Transverse colon (tissue), 4 donors: ENCODE measurements at regions not wholly inside any gene's neighbourhood (a gene's known extent, or its start where the extent isn't known, plus 50 kb on each side); places are given as distances from the start of the nearest gene placed in this dataset.
"Not testable (repeated sequence)": the region's sequence is repeated elsewhere in the genome, so short reads cannot be mapped to it uniquely, and the experiment has no call there.

ENCODE experiments used
- DNase-seq: peaks from one replicate; pipeline ENCODE4 v3.0.0-alpha.2; 2019
- H3K27ac ChIP-seq, 4 donors: fragments of 200-600 bp; sonication (generic); 2 replicates each; pipeline ENCODE4 v1.5.1; 2016 to 2018; ENCODE audit warnings: inconsistent platforms in 4 of 4
- H3K27me3 ChIP-seq: fragments of 200-600 bp; sonication (generic); 2 replicates; pipeline ENCODE4 v1.5.1; 2017; ENCODE audit warnings: inconsistent platforms
- H3K36me3 ChIP-seq, 4 donors: fragments of 200-600 bp; sonication (generic); 2 replicates each; pipeline ENCODE4 v1.5.1; 2017 to 2019; ENCODE audit warnings: inconsistent platforms in 4 of 4
- H3K4me1 ChIP-seq, 4 donors: fragments of 200-600 bp; sonication (generic); 2 replicates each; pipeline ENCODE4 v1.5.1; 2017 to 2020; ENCODE audit warnings: inconsistent platforms in 4 of 4
- H3K4me3 ChIP-seq, 4 donors: fragments of 200-600 bp; sonication (generic); 1 replicate in 1 of 4; 2 replicates in 3 of 4; pipeline versions ENCODE4 v1.5.1 to v1.6.1; 2017 to 2019; ENCODE audit warnings: inconsistent platforms in 4 of 4
- H3K9me3 ChIP-seq, 2 donors: fragments of 200-600 bp; sonication (generic); 2 replicates each; pipeline ENCODE4 v1.5.1; 2017 to 2019; ENCODE audit warnings: inconsistent platforms in 2 of 2
- CTCF ChIP-seq, 5 experiments: fragments of 200-600 bp in 3 of 5; fragments of 450-650 bp in 2 of 5; sonication (generic) in 3 of 5; IDR thresholded peaks; 1 replicate in 2 of 5; 2 replicates in 3 of 5; pipeline ENCODE4 v1.5.1; 2016 to 2017; ENCODE audit warnings: antibody characterized with exemption in 5 of 5, inconsistent platforms in 3 of 5, mild to moderate bottlenecking in 2 of 5, moderate library complexity in 1 of 5
- EP300 ChIP-seq: sonication (generic); formaldehyde crosslinking; IDR thresholded peaks from one replicate; pipeline ENCODE4 v1.6.1; 2017; ENCODE audit warnings: antibody characterized with exemption, low read depth
- POLR2A ChIP-seq: fragments of 450-650 bp; IDR thresholded peaks from one replicate; pipeline ENCODE4 v1.6.1; 2016; ENCODE audit warnings: antibody characterized with exemption, mild to moderate bottlenecking, moderate library complexity
- POLR2AphosphoS5 ChIP-seq, 3 donors: sonication (generic); formaldehyde crosslinking; IDR thresholded peaks; one replicate each; pipeline ENCODE4 v1.6.1; 2016; ENCODE audit warnings: antibody characterized with exemption in 3 of 3
- WGBS, 2 donors: methylation state at CpG; one replicate each; pipeline ENCODE4 v1.1.5; 2018; ENCODE audit warnings: low coverage in 1 of 2; 5-methylcytosine and 5-hydroxymethylcytosine counted together
- in situ Hi-C, 4 donors: fragments of 200-750 bp; cut with MboI; loops; one replicate each; pipeline versions ENCODE4 v1.15.0 to v1.15.1; 2017; ENCODE audit warnings: low sequenced_read_pairs in 3 of 4, low pct_ligation_motif_present in 1 of 4, low pct_unique_long_range_greater_than_20kb in 1 of 4
- intact Hi-C: fragments of 100-400 bp; cut with DNase I; formaldehyde crosslinking; loops from one replicate; pipeline ENCODE4 v1.15.1; 2023; ENCODE audit warnings: low total_unique reads

GRCh38 chr5:105168806-105169205 lies 1606.2 kb upstream of the NUDT12 start:
- Histone ChIP-seq H3K27me3 (no peaks in the 10 kb centered on the region), H3K9me3 (no peaks in the 10 kb centered on the region), H3K4me1 (no peaks in the 10 kb centered on the region), H3K4me3 (no peak overlapping the region), H3K36me3 (no peaks in the 10 kb centered on the region), H3K27ac (no peak overlapping the region)
- intact Hi-C loops = no loop called here
- in situ Hi-C loops = no loop called here
- DNase-seq = no peak
- WGBS, 2 donors = 78 to 79% methylated on average over 1 of the region's 1 CpG
- no peak for TF ChIP-seq CTCF (IDR thresholded peaks at IDR 0.05)
- no peak for TF ChIP-seq POLR2AphosphoS5 (IDR thresholded peaks at IDR 0.05)
- no peak for TF ChIP-seq EP300
- no peak for TF ChIP-seq POLR2A

GRCh38 chr5:105167092-105167491 lies 1604.5 kb upstream of the NUDT12 start:
- in situ Hi-C loops = no loop called here
- Histone ChIP-seq H3K36me3 (no peaks in the 10 kb centered on the region), H3K27me3 (no peaks in the 10 kb centered on the region), H3K27ac (no peak overlapping the region), H3K4me1 (no peaks in the 10 kb centered on the region), H3K4me3 (no peak overlapping the region), H3K9me3 (peaks cover 0 to 4% of the 10 kb centered on the region in 2 donors)
- TF ChIP-seq CTCF (IDR thresholded peaks at IDR 0.05) = no peak
- no peak for TF ChIP-seq EP300
- TF ChIP-seq POLR2A = no peak
- TF ChIP-seq POLR2AphosphoS5 (IDR thresholded peaks at IDR 0.05) = no peak
- intact Hi-C loops = no loop called here
- DNase-seq = no peak
- 92 to 94% methylated on average over 3 of the region's 3 CpGs for WGBS, 2 donors

DNA sequence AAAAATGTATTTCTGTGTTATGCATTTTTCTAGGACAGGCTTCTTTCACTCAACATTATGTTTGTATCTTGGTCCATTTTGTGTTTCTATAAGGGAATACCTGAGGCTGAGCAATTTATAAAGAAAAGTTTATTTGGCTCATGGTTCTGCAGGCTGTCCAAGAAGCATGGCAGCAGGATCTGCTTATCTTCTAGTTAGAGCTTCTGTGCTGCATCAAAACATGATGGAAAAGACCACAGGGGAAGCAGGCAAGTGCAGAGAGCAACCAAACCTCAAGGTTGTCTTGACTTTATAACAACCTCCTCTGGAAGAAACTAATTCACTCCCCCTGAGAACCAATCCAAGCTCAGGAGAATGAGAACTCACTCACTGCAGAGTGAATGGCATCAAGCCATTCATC lies 1601.0 kb upstream of the NUDT12 start:
- intact Hi-C loops = no loop called here
- no peak overlapping the region for H3K27ac ChIP-seq
- no peaks in the 10 kb centered on the region for H3K4me1 ChIP-seq
- H3K36me3 ChIP-seq = no peaks in the 10 kb centered on the region
- peaks cover 0 to 4% of the 10 kb centered on the region in 2 donors for H3K9me3 ChIP-seq
- in situ Hi-C loops = no loop called here
- TF ChIP-seq EP300 (no peak), CTCF (IDR thresholded peaks at IDR 0.05) (no peak), POLR2A (no peak), POLR2AphosphoS5 (IDR thresholded peaks at IDR 0.05) (no peak)
- H3K4me3 ChIP-seq = no peak overlapping the region
- no peak for DNase-seq
- H3K27me3 ChIP-seq = no peaks in the 10 kb centered on the region

GRCh38 chr5:105162557-105162956 lies 1600.0 kb upstream of the NUDT12 start:
- intact Hi-C loops, H3K9me3 ChIP-seq, H3K27ac ChIP-seq, DNase-seq, in situ Hi-C loops, H3K27me3 ChIP-seq, H3K4me1 ChIP-seq, H3K4me3 ChIP-seq, H3K36me3 ChIP-seq: not testable (repeated sequence)
- WGBS, 2 donors = 73 to 89% methylated on average over 2 to 6 of the region's 6 CpGs

DNA sequence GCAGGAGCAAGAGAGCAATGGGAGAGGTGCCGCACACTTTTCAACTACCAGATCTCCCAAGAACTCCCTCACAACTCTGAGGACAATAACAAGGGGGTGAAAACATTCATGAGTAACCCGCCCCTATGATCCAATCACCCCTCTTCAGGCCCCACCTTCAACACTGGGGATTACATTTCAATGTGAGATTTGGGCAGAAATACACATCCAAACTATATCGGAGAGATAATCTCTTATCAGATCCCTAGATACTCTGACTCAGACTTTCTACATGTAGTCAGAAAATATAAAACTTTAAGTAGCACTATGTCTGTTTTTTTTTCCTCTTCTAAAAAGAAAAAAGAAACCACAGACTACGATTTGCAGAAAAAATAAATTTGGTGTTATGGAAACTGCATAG lies 1595.9 kb upstream of the NUDT12 start:
- Histone ChIP-seq H3K36me3 (no peaks in the 10 kb centered on the region), H3K4me1 (no peaks in the 10 kb centered on the region), H3K27ac (no peak overlapping the region), H3K4me3 (no peak overlapping the region), H3K9me3 (peaks cover 0 to 4% of the 10 kb centered on the region in 2 donors), H3K27me3 (no peaks in the 10 kb centered on the region)
- in situ Hi-C loops = no loop called here
- 56 to 71% methylated on average over 2 to 4 of the region's 4 CpGs for WGBS, 2 donors
- intact Hi-C loops = no loop called here
- DNase-seq = no peak
- TF ChIP-seq CTCF (IDR thresholded peaks at IDR 0.05) = no peak
- TF ChIP-seq POLR2AphosphoS5 (IDR thresholded peaks at IDR 0.05) = no peak
- TF ChIP-seq EP300 = no peak
- TF ChIP-seq POLR2A = no peak
